ENCODE measurements at regions not wholly inside any gene's neighbourhood (a gene's known extent, or its start where the extent isn't known, plus 50 kb on each side); places are given as distances from the start of the nearest gene placed in this dataset.

- no peak for TF ChIP-seq EZH2 (IDR thresholded peaks at IDR 0.05)
- TF ChIP-seq POLR2AphosphoS5 (IDR thresholded peaks at IDR 0.05; ENCODE audit: borderline replicate concordance, low read depth, low read length) = no peak
These were observed 104.0 kb upstream of the RUNX3 start for GRCh38 chr1:25033828-25034705.
